GM19025 (cell line): ENCODE measurements at regions not wholly inside any gene's neighbourhood (a gene's known extent, or its start where the extent isn't known, plus 50 kb on each side); places are given as distances from the start of the nearest gene placed in this dataset.
"Not testable (repeated sequence)": the region's sequence is repeated elsewhere in the genome, so short reads cannot be mapped to it uniquely, and the experiment has no call there.

ENCODE experiments used
- ATAC-seq: cut with Tn5 transposase; IDR thresholded peaks from one replicate; pipeline ENCODE4 v1.9.1; 2021; ENCODE audit warnings: mild to moderate bottlenecking, low read depth, moderate library complexity; ENCODE audit not compliant: unreplicated experiment

DNA sequence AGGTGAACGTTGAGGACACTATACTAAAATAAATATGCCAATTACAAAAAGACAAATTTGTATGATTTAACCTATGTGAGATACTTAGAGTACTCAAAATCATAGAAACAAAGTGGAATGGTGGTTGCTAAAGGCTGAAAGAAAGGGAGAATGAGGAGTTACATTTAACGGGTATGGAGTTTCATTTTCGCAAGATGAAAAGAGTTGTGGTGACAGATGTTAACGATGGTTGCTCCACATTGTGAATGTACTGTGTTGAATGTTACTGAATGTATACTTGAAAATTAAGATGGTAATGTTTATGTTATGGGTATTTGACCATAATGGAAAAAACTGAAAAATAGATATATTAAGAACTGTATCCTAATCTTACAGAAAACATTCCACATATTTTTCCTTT lies 51.3 kb upstream of the MOCS2 start:
- ATAC-seq = no peak

DNA sequence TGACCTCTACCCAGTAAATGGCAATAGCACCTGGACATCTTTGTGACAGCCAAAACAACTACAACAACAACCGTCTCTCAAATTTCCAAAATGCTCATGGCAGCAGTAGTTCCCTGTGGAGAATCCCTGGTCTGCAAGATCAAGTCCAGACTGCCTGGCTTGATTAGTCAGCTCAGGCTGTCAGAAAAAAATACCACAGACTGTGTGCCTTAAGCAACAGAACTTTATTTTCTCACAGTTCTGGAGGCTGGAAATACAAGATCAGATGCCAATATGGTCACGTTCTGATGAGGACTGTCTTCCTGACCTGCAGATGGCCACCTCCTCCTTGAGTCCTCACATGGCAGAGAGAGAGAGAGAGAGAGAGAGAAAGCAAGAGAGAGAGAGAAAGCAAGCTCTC lies 52.3 kb upstream of the MOCS2 start:
- ATAC-seq = no peak

DNA sequence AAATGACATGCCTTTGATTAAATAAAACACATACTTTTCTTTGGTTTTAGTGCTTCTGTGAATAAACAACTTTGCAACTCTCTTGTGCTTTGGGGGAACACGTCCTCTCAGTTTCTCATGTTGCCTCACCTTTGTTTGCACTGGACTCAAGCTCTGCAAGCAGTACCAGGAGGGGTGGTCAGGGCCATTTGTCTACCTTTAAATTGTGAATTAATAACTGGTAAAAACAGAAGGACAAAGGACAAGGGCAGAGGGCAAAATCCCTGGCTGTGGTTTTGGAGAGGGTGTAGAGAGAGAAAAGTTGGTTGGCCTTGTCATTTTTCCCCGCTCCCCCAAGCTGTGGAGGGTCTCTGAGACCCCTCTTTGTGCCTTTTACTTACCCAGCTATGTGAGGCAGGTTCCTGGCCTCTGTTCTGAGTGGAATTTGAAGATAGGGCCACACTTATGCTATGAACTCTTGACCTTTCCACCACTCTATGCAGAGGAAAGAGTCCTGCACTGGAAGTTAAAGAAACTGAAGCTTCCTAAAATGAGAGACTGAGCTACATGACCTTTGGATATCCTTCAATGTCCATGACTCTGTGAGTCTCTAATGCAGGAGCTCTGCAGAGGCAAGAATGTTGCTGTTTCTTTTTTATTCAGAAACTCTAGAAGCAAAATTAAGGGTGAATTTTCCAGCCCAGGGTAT lies 55.1 kb upstream of the MOCS2 start:
- ATAC-seq = no peak

DNA sequence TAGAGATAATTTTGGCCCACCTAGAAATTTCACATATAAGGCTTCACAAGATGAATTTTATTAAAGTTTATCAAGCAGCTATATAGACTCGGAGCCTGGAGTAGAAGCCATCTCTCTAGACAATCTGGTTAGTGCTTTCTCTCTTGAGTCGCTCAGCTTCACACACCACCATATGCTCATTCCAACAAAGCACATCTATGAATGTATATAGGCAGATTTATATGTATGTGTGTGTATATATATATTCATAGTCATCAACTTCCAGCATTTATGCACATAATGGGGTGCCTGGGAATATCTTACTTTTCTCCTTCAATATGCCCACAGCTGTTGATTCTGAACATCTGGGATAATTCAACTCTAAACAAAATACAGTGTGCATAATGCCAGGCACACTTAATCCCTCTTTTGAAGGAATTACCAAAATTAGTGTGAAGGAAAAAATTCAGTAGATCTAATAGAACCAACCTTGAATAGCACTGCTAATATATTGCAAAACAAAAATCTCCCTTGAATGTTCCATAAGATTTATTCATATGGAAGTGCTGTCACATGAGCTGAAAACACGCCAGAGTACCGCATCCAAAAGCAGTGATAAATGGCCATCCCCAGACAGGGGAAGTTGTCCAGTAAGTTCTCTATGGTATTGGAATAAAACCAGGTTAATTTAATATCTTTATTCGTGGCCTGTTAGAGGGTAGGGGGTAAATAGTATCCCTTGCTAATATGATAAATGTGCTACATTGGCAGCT lies 56.0 kb upstream of the MOCS2 start:
- no peak for ATAC-seq

DNA sequence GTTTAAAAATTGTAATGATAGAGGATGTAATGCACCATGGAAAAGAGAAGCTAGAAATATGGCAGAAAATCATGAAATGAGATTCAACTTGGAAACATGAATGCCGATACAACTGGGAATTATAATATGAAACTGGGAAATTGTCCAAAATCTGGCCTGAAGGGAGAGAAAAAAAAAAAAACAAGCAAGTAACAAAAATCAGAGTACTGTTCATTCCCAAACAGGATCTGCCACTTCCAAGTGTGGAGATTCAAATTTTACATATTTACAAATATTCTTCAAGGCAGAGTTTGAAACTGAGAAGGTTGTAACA lies 56.6 kb upstream of the MOCS2 start:
- no peak for ATAC-seq

DNA sequence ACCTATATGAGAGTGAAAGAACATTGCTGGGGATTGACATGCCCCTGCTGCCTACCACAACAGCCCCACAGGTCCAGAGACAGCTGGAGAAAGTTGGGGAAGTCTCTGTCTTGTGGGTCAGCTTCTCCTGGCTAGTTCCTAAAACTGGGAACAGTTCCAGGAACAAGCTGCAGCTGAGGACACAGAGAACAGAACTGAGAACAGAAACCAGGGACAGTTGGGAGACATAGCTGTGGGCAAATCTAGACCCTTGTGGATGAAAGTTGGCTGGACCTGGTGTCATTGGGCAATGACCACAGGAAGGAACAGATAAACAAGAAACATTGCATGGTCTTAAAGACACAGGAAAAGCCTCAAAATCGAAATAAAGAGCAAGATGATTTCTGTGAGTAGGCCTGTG lies 58.3 kb upstream of the MOCS2 start:
- no peak for ATAC-seq

DNA sequence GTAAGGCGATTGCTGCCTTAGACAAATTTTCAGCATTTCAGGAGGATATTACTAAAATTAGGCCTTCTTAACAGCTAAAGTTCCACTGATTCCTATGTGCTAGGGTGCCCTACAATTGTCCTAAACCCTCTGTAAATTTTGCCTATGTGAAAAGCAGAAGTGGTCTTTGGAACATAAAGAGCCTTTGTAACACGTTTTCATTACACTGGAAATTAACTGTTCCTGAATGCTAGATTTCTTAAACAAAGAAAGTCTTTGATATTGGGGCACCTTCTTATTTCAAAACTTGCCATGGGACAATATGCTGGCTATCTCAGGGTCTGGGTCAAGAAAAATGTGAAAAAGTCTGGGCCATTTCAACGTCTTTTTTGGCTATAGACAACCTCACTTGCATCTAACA lies 60.4 kb upstream of the MOCS2 start:
- no peak for ATAC-seq

DNA sequence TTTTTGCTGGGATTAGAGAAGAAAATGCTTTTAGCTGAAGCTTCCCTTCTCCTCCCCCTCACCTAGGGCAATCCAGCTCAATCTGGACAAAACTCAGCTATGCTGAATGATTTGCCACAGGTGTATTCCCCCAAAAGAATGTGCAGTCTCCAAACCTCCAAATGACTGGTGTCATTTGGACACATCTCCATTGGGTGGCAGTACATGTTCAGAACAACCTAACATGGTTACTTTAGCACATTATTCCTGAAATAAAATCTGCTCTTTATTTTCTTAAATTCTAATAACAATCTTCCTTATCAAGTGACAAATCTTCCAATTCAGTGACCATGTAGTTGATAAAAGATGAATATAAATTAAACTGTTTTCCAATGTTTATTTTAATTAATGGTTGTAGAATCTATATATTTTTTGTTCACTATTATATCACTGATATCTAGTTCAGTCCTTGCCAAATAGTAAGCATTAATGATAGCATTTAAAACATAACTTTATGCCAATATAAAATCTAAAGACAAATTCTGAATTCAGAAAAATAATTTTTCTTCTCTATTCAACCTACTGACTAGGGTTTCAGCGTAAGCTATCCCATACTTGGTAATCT lies 61.3 kb upstream of the MOCS2 start:
- ATAC-seq = no peak

DNA sequence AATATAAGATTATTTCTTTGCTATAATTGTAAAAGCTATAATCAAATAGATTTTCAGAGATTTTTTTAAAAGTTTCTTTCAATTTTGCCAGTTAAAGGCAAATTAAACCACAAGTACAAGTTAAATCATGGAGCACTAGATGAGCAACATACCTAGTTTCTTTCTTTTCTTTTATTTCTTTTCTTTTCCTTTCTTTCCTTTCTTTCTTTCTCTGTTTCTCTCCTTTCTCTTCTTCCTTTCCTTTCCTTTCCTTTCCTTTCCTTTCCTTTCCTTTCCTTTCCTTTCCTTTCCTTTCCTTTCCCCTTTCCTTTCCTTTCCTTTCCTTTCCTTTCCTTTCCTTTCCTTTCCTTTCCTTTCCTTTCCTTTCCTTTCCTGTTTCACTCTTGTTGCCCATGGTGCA lies 62.5 kb upstream of the MOCS2 start:
- not testable (repeated sequence) for ATAC-seq

DNA sequence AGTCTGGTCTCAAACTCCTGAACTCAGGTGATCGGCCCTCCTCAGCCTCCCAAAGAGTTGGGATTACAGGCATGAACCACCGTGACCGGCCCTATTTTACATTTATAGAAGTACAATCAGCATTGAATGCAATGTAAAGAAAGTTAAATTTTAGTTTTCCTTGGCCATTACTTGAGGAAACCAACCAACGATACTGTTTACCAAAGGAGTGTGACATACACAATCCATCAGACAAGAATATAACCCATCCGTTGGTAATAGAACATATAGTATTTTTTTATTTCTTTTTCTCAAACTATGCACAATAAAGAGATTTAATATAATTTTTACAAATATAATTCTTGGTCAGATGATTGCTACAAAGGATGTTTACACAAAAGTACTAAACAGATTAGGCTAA lies 63.1 kb upstream of the MOCS2 start:
- no peak for ATAC-seq

DNA sequence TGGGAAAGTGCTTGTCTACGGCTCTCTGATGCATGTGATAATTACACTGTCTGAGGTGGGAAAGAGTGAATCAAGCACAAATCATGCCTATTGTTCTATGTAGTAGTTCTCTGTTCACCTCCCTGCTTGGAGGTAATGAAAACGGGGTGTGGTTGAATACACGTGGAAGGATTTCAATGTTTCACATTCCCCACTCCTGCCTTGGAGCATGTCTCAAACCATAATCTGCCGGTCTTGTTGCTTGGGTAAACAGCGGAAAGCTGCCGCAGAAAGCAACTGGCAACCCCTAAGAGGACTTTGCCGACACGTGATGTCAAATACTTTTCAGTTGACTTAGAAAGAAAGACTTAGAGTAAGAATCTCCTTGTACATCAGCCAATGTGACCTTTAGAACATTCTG lies 63.5 kb upstream of the MOCS2 start:
- no peak for ATAC-seq

DNA sequence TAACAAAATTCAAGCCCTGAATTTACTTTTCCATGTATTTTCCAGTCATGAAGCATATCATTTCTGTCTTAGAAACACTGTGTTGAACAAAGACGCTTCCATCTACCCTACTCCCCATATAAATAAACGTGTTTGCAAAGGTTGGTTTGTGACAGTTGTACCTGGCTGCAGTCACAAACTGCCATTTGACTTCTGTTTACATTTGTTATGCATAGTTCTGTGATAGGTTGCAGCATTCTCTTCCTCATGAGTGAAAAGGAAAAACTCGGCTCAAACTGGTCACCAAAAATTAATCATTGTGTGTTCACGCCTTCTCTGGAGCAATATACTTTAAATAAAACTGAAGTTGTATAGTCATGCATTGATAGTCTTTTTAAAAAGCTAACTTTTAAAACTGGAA lies 69.3 kb upstream of the MOCS2 start:
- no peak for ATAC-seq

DNA sequence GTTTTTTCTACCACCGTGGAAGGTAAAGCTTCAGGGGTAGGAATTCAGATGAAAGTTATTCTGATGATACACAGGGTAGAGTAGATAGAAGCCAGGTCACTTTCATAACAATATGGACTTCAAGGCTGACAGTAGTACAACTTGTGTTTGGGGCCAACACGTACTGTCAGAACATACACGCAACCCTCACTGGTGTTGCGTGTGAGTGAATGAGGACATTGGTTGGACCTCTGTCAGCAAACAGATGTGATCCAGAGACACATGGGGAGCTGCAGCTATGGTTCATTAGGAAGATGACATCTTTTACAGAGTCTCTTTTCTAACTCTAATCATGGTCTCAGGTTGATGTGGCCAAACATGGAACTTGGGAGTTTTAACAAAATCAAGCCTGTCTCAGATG lies 70.1 kb upstream of the MOCS2 start:
- ATAC-seq = no peak

DNA sequence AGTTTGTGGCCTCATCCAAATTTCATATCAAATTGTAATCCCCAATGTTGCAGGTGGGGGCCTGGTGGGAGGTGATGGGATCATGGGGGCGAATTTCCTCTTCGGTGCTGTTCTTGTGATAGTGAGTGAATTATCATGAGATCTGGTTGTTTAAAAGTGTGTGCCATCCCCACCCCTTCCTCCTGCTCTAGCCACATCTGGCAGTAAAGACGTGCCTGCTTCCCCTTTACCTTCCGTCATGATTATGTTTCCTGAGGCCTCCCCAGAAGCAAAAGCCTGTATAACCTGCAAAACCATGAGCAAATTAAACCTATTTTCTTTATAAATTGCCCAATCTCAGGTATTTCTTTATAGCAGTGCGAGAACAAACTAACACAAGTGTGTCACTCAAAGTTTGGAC lies 71.0 kb upstream of the MOCS2 start:
- no peak for ATAC-seq

DNA sequence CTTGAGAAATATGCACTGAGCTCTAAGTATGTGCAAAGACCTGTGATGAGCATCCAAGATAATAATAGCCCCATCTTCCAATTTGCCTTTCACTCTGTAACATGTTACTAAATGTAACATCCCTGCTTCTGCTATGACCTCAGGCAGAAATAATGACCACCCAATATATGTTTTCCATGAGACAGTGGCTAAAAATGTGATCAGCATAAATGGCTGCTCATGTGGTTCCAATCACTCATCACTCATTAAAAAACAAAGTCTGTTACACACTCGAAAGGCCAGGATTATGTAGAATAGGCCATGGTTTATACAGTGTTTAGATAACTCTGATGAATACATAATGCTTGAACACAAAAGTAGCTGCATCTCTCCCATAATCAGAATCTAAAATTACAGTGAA lies 71.4 kb upstream of the MOCS2 start:
- ATAC-seq = no peak

DNA sequence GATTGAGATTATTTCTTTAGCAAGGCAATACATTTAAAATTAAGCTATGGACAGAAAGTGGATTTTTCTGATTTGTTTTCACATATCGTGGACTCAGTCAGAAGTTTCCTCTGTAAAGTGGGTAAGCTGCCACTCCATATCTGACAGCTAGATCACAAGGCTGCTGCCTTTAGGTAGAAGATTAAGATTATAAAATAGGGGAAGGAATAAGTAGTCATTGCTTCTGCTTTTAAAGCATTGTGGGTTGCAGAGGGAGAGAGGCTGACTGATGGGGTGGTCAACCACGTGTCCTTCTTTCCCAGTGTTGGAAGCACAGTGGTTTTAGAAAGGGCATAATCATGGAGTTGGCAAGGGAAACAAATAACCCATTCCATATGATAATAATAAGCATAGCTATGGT lies 74.3 kb upstream of the MOCS2 start:
- ATAC-seq = no peak

DNA sequence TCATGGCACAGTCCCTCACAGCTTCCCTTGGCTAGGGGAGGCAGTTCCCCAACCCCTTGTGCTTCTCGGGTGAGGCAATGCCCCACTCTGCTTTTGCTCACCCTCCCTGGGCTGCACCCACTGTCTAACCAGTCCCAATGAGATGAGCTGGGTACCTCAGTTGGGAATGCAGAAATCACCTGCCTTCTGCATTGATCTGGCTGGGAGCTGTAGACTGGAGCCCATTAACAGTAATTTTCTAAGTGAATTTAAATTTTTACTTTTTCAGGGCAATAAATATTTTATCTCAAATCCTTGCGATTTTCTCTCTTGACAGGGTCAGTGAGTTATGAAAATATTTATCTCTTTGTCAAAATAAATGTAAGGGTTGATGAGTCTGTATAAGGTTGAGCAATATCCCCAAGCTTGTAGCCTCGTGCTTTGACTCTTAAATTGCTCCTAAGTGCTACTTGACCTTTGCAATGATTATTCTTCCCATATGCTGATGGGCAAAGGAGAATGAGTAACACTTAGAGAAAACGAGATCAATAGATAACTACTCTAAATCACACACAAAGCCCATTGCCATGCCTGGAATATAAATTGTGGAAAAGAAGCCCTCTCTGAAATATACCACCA lies 82.1 kb upstream of the MOCS2 start:
- ATAC-seq = no peak

DNA sequence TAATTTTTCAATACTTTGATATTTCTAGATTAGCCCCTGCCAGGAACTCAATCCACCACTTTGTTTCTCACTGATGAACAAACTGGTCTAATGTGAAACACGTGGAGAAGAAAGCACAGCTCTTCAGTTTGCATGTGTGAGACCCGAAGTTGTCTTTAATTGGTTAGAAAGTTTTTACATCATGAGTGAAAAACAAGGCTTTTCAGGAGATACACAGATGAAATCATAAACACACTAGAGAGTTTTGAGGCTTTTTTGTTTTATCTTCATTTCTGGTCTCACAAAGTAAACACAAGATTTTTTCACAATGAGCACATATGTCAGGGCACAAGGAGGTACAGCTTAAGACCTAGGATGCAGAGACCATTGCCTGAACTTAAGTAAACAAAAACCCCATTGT lies 84.5 kb upstream of the MOCS2 start:
- no peak for ATAC-seq

DNA sequence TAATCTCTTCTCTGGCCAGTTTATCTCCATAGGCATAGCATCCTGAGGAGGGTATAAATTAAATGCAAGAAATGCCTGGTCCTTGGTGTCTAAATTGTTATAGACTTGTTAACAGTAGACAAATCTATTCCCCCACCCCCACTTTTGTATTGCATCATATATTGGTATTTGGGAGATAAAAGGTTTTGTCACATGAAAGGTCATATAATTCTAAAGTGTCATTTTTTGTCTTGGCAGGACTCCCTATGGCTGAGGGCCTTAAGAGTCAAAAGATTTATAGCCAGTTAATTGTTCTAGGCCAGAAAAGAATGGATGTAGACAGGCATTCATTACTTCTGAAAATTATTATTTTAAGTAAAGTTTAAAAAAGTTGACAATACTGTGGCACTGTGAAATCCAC lies 90.3 kb upstream of the MOCS2 start:
- ATAC-seq = no peak

DNA sequence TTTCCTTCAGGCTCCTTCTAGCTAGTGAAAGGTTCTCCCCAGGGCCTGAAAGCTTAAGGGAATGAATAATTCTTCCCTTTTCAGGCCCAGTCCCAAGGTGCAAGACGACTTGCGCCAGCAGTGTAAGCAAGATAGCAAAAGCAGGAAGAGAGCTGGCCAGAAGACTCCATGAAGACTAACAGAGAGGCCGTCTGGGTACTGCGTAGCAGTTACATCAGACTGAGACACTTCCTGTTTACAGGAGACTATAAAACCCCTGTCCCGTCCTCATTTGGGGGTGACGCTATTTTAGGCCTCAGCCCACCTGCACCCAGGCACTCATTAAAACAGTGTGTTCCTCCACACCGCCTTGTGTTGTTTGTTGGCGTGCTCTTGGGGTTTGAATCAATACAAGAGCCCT lies 90.7 kb upstream of the MOCS2 start:
- no peak for ATAC-seq

DNA sequence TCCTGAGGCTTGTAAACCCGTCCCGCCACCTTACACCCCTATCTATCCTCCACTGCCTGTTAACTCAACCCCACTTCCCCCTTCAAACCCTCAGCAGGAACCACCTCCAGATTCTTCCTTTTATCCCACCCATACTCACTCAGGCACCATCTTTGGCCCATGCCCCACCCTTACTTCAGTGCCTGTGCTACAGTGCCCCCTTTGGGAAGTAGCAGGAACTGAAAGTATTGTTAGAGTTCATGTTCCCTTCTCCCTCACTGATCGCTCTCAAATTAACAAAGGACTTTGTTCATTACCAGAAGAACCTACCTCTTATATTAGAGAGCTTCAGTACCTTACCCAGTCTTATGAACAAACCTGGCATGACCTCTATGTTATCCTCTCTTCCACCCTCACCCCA lies 92.2 kb upstream of the MOCS2 start:
- ATAC-seq = no peak

DNA sequence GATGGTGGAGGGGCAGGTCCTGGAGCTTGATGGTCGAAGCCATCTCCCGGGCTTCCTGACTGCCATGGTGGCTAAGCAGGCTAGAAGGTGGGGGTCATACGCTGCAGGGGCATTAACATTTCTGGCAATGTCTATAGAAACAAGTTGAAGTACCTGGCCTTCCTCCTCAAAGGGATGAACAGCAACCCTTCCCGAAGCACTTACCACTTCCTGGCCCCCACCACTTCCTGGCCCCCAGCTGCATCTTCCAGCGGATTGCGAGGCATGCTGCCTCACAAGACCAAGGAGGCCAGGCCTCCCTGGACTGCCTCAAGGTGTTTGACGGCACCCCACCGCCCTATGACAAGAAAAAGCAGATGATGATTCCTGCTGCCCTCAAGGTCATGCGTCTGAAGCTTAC lies 97.0 kb upstream of the MOCS2 start:
- ATAC-seq = no peak
